ENCODE measurements at regions not wholly inside any gene's neighbourhood (a gene's known extent, or its start where the extent isn't known, plus 50 kb on each side); places are given as distances from the start of the nearest gene placed in this dataset.

DNA sequence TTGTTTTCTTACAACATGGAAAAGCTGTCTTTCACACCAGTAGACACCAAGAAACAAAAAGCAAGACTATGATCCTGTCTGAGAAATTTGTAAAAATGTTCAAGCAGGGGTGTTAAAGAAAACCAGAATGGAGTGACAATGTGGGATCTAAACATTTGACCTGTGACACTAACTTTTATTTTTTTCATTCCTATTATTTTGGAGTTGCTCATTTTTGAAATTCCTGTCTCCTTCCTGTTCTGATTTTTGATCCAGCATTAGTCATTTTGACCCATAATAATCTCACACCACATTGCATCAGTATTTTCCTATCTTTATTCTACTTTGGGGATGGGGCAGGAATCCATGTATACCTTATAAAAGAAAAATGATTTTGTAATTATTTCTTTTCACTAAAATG lies 164.2 kb downstream of the DLEU7 start:
- H3K4me3 ChIP-seq (ENCODE audit: low read depth, low read length), result no peak overlapping the region
- TF ChIP-seq, protein P1, sequence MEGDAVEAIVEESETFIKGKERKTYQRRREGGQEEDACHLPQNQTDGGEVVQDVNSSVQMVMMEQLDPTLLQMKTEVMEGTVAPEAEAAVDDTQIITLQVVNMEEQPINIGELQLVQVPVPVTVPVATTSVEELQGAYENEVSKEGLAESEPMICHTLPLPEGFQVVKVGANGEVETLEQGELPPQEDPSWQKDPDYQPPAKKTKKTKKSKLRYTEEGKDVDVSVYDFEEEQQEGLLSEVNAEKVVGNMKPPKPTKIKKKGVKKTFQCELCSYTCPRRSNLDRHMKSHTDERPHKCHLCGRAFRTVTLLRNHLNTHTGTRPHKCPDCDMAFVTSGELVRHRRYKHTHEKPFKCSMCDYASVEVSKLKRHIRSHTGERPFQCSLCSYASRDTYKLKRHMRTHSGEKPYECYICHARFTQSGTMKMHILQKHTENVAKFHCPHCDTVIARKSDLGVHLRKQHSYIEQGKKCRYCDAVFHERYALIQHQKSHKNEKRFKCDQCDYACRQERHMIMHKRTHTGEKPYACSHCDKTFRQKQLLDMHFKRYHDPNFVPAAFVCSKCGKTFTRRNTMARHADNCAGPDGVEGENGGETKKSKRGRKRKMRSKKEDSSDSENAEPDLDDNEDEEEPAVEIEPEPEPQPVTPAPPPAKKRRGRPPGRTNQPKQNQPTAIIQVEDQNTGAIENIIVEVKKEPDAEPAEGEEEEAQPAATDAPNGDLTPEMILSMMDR (IDR thresholded peaks at IDR 0.05; ENCODE audit: borderline replicate concordance, insufficient read depth, low read depth, low read length), result no peak

GRCh38 chr13:50682002-50682401 lies 161.5 kb downstream of the DLEU7 start:
- H3K4me3 ChIP-seq (ENCODE audit: low read depth, low read length), result no peak overlapping the region
- TF ChIP-seq, protein P1 (IDR thresholded peaks at IDR 0.05; ENCODE audit: borderline replicate concordance, insufficient read depth, low read depth, low read length), result no peak

- no peak overlapping the region for H3K4me3 ChIP-seq (ENCODE audit: low read depth, low read length)
- TF ChIP-seq, protein P1 (IDR thresholded peaks at IDR 0.05; ENCODE audit: borderline replicate concordance, insufficient read depth, low read depth, low read length), result no peak
Observed at GRCh38 chr13:50682966-50683365, 160.5 kb downstream of the DLEU7 start.

- no peak overlapping the region for H3K4me3 ChIP-seq (ENCODE audit: low read depth, low read length)
- TF ChIP-seq, protein P1 (IDR thresholded peaks at IDR 0.05; ENCODE audit: borderline replicate concordance, insufficient read depth, low read depth, low read length), result no peak
Observed at GRCh38 chr13:50684366-50684765, 159.1 kb downstream of the DLEU7 start.

GRCh38 chr13:50685491-50685890 lies 158.0 kb downstream of the DLEU7 start:
- H3K4me3 ChIP-seq (ENCODE audit: low read depth, low read length), result no peak overlapping the region
- TF ChIP-seq, protein P1 (IDR thresholded peaks at IDR 0.05; ENCODE audit: borderline replicate concordance, insufficient read depth, low read depth, low read length), result no peak

DNA sequence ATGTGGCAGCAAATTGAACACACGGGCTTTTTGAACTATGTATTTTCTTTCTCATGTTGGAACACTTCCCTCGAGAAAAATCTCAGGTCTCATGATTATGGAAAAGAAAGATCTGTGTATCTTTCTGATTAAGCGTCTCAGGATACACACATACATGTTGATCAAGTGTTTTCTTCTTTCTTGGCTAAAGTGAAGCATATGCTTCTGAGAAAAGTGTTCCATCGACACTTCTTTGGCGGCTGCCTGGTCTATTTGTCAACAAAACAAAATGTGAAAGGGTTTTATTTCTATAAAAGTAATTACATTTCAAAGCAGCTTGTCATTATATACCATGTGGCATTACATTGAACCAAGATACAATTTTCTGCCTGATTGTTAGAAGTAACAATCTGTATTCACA lies 157.5 kb downstream of the DLEU7 start:
- TF ChIP-seq, protein P1 (IDR thresholded peaks at IDR 0.05; ENCODE audit: borderline replicate concordance, insufficient read depth, low read depth, low read length), result no peak
- H3K4me3 ChIP-seq (ENCODE audit: low read depth, low read length), result no peak overlapping the region

DNA sequence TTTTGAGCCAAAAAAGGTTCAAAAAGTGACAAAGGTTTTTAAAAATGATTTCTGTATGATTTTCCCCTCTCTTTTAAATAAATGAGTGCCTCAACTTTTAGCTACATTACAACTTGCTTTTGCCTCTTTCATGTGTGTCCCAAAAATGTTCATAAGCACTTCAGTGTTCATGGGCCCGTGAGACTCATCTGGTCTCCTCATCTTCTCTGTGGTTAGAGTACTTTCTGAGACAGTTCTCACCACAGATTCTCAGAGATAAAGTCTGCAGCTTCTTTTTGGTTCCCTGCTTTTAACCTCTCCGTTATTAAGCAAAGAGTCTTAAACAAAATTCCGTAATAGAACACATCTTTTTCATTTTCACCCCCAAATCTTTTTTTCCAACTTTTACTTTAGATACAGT lies 156.9 kb downstream of the DLEU7 start:
- TF ChIP-seq, protein P1 (IDR thresholded peaks at IDR 0.05; ENCODE audit: borderline replicate concordance, insufficient read depth, low read depth, low read length), result no peak
- H3K4me3 ChIP-seq (ENCODE audit: low read depth, low read length), result no peak overlapping the region
